H9 (cell line): ENCODE measurements at regions not wholly inside any gene's neighbourhood (a gene's known extent, or its start where the extent isn't known, plus 50 kb on each side); places are given as distances from the start of the nearest gene placed in this dataset.

Experiments
- DNase-seq: peaks from one replicate; pipeline ENCODE4 v3.0.0-alpha.2; 2017
- H2AFZ ChIP-seq: one replicate; pipeline ENCODE4 v1.6.1; 2013; ENCODE audit warnings: mild to moderate bottlenecking, low read length, control low read depth, moderate library complexity
- H2AK5ac ChIP-seq: 2 replicates; pipeline ENCODE4 v1.6.1; 2013; ENCODE audit warnings: low read length, control low read depth, mixed read lengths; ENCODE audit not compliant: insufficient read length
- H2BK120ac ChIP-seq: one replicate; pipeline ENCODE4 v1.6.1; 2013; ENCODE audit warnings: low read depth, mild to moderate bottlenecking, low read length, control low read depth, inconsistent platforms; ENCODE audit not compliant: poor library complexity, severe bottlenecking
- H2BK12ac ChIP-seq: 2 replicates; pipeline ENCODE4 v1.6.1; 2013; ENCODE audit warnings: low read length, control low read depth, mixed read lengths, low read depth; ENCODE audit not compliant: insufficient read length
- H2BK15ac ChIP-seq: 2 replicates; pipeline ENCODE4 v1.6.1; 2013; ENCODE audit warnings: low read depth, low read length, control low read depth
- H2BK20ac ChIP-seq: one replicate; pipeline ENCODE4 v1.6.1; 2013; ENCODE audit warnings: low read depth, mild to moderate bottlenecking, low read length, control low read depth, inconsistent platforms; ENCODE audit not compliant: poor library complexity, severe bottlenecking
- H2BK5ac ChIP-seq: 2 replicates; pipeline ENCODE4 v1.6.1; 2013; ENCODE audit warnings: low read length, control low read depth, mixed read lengths; ENCODE audit not compliant: insufficient read length
- H3K14ac ChIP-seq: 2 replicates; pipeline ENCODE4 v1.6.1; 2013; ENCODE audit warnings: low read length, control low read depth; ENCODE audit not compliant: insufficient read depth
- H3K18ac ChIP-seq: 2 replicates; pipeline ENCODE4 v1.6.1; 2013; ENCODE audit warnings: low read depth, mild to moderate bottlenecking, mixed read lengths, low read length, control low read depth; ENCODE audit not compliant: insufficient read length
- H3K23ac ChIP-seq: 2 replicates; pipeline ENCODE4 v1.6.1; 2013; ENCODE audit warnings: low read length, control low read depth, mixed read lengths, low read depth; ENCODE audit not compliant: insufficient read length
- H3K23me2 ChIP-seq: 2 replicates; pipeline ENCODE4 v1.6.1; 2013; ENCODE audit warnings: low read depth, mild to moderate bottlenecking, mixed read lengths, low read length, control low read depth; ENCODE audit not compliant: insufficient read length, poor library complexity, severe bottlenecking
- H3K27ac ChIP-seq: 2 replicates; pipeline ENCODE4 v1.5.1; 2013; ENCODE audit warnings: low read length, control low read depth, mixed read lengths, low read depth; ENCODE audit not compliant: insufficient read length
- H3K27me3 ChIP-seq: 2 replicates; pipeline ENCODE4 v1.6.1; 2013; ENCODE audit warnings: low read length, control low read depth, inconsistent platforms; ENCODE audit not compliant: insufficient read depth
- H3K4ac ChIP-seq: 2 replicates; pipeline ENCODE4 v1.6.1; 2013; ENCODE audit warnings: low read depth, mild to moderate bottlenecking, control low read depth, inconsistent platforms, low read length, moderate library complexity
- H3K4me1 ChIP-seq: 2 replicates; pipeline ENCODE4 v1.6.1; 2013; ENCODE audit warnings: low read length, control low read depth, inconsistent platforms; ENCODE audit not compliant: insufficient read depth
- H3K4me2 ChIP-seq: 2 replicates; pipeline ENCODE4 v1.6.1; 2013; ENCODE audit warnings: low read length, control low read depth, mixed read lengths; ENCODE audit not compliant: insufficient read length, insufficient read depth
- H3K56ac ChIP-seq: 2 replicates; pipeline ENCODE4 v1.6.1; 2013; ENCODE audit warnings: low read depth, mild to moderate bottlenecking, mixed read lengths, low read length, control low read depth; ENCODE audit not compliant: insufficient read length
- H3K79me1 ChIP-seq: 2 replicates; pipeline ENCODE4 v1.6.1; 2013; ENCODE audit warnings: low read depth, mild to moderate bottlenecking, moderate library complexity, low read length, control low read depth, inconsistent platforms; ENCODE audit not compliant: insufficient read depth, poor library complexity, severe bottlenecking
- H3K79me2 ChIP-seq: 2 replicates; pipeline ENCODE4 v1.6.1; 2013; ENCODE audit warnings: low read length, control low read depth, inconsistent platforms; ENCODE audit not compliant: insufficient read depth
- H3K9ac ChIP-seq: 2 replicates; pipeline ENCODE4 v1.6.1; 2013; ENCODE audit warnings: low read length, control low read depth, mixed read lengths; ENCODE audit not compliant: insufficient read length; ENCODE audit errors: extremely low read depth
- H3K9me3 ChIP-seq: one replicate; pipeline ENCODE4 v1.6.1; 2013; ENCODE audit warnings: low read depth, low read length, inconsistent platforms; ENCODE audit not compliant: control insufficient read depth
- H3T11ph ChIP-seq: one replicate; pipeline ENCODE4 v1.6.1; 2013; ENCODE audit warnings: mild to moderate bottlenecking, low read length, control low read depth, inconsistent platforms
- H4K20me1 ChIP-seq: one replicate; pipeline ENCODE4 v1.6.1; 2013; ENCODE audit not compliant: control insufficient read depth, insufficient read length, insufficient read depth
- H4K5ac ChIP-seq: 2 replicates; pipeline ENCODE4 v1.6.1; 2013; ENCODE audit warnings: low read depth, mild to moderate bottlenecking, mixed read lengths, low read length, control low read depth; ENCODE audit not compliant: insufficient read length
- H4K8ac ChIP-seq: replicated peaks from 2 replicates; pipeline ENCODE4 v1.6.1; 2013; ENCODE audit warnings: low read length, control low read depth, mixed read lengths, low read depth; ENCODE audit not compliant: insufficient read length
- H4K91ac ChIP-seq: 2 replicates; pipeline ENCODE4 v1.6.1; 2013; ENCODE audit warnings: low read depth, mild to moderate bottlenecking, moderate library complexity, mixed read lengths, low read length, control low read depth; ENCODE audit not compliant: insufficient read length
- H3K27ac Mint-ChIP-seq, 3 experiments: 2 replicates in 2 of 3; 3 replicates in 1 of 3; pipeline ENCODE4 v1.8.0; 2020 to 2021; ENCODE audit warnings: mixed read lengths in 3 of 3, mild to moderate bottlenecking in 1 of 3, moderate library complexity in 1 of 3
- H3K27me3 Mint-ChIP-seq: 2 replicates; pipeline ENCODE4 v1.8.0; 2021; ENCODE audit warnings: low read depth, mild to moderate bottlenecking, moderate library complexity, mixed read lengths
- H3K36me3 Mint-ChIP-seq, 3 experiments: 2 replicates in 2 of 3; 3 replicates in 1 of 3; pipeline ENCODE4 v1.8.0; 2020 to 2021; ENCODE audit warnings: low read depth in 3 of 3, mixed read lengths in 3 of 3; ENCODE audit not compliant: insufficient read depth in 1 of 3
- H3K4me1 Mint-ChIP-seq, 2 experiments: 2 replicates each; pipeline ENCODE4 v1.8.0; 2020; ENCODE audit warnings: mixed read lengths in 2 of 2
- H3K4me3 Mint-ChIP-seq, 2 experiments: 2 replicates in 1 of 2; 3 replicates in 1 of 2; pipeline ENCODE4 v1.8.0; 2020 to 2021; ENCODE audit warnings: mild to moderate bottlenecking in 2 of 2, mixed read lengths in 2 of 2, moderate library complexity in 1 of 2
- H3K9me3 Mint-ChIP-seq, 2 experiments: 2 replicates in 1 of 2; 3 replicates in 1 of 2; pipeline ENCODE4 v1.8.0; 2020; ENCODE audit warnings: mild to moderate bottlenecking in 2 of 2, mixed read lengths in 2 of 2, moderate library complexity in 1 of 2
- WGBS: extraction: QIAGEN DNeasy Blood & Tissue Kit; methylation state at CpG from one replicate; pipeline ENCODE4 v1.1.7; 2013; ENCODE audit warnings: missing lambda C conversion rate, low lambda C conversion rate, mixed read lengths; ENCODE audit not compliant: insufficient read length; ENCODE audit errors: extremely low coverage; 5-methylcytosine and 5-hydroxymethylcytosine counted together
- TF ChIP-seq, protein P1 (sequence below): fragments of 200-600 bp; sonication (generic); conservative IDR thresholded peaks from 3 replicates; pipeline ENCODE4 v1.8.0; 2021; ENCODE audit warnings: antibody characterized with exemption, mild to moderate bottlenecking

DNA sequence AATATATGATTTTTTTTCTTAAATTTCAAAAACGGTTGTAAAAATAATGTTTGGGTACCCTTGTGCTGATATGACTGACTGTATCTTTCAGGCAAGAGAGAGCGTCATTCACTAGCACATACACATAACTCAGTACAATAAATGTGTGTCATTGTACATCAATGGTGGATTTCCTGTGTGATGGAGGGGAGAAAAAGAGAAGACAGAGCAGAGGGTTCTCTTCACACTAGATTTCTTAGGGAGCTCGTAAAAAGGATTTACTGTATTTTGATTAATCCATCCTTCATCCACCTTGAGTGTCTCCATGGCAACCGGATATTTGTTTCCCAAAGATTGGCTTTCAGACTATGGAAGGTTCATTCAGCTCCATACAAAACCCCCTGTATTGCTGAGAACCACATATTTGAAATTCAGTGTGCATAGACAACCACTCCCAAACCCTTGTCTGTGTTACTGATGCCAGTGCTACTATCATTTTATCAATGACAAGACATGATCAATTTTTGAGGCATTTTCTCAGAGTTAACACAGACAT is 150.6 kb downstream of the AKR1D1 start:
- no peak overlapping the region for H3K14ac ChIP-seq

More for the DNA sequence above, 150.6 kb downstream of the AKR1D1 start:
- Histone ChIP-seq H3K9ac (no peak overlapping the region), H4K8ac (no peak overlapping the region), H2AFZ (no peak overlapping the region), H3K79me2 (no peaks in the 10 kb centered on the region), H3K4me2 (no peak overlapping the region), H3K9me3 (peaks cover 20% of the 10 kb centered on the region), H2BK5ac (no peak overlapping the region), H3K4ac (no peak overlapping the region), H2BK15ac (no peak overlapping the region), H3K23me2 (no peaks in the 10 kb centered on the region), H2BK20ac (no peak overlapping the region), H4K5ac (no peak overlapping the region), H3K79me1 (no peaks in the 10 kb centered on the region), H3T11ph (no peak overlapping the region), H3K27ac (no peak overlapping the region), H2AK5ac (no peak overlapping the region), H4K20me1 (no peaks in the 10 kb centered on the region), H4K91ac (no peak overlapping the region), H3K56ac (no peak overlapping the region), H2BK12ac (no peak overlapping the region), H3K4me1 (no peaks in the 10 kb centered on the region), H3K27me3 (no peaks in the 10 kb centered on the region), H3K18ac (no peak overlapping the region), H2BK120ac (no peak overlapping the region), H3K23ac (no peak overlapping the region)
- Mint-ChIP-seq H3K4me1 (peaks cover 3 to 11% of the 10 kb centered on the region in 2 experiments), H3K4me3 (no peak overlapping the region), H3K27ac (no peak overlapping the region), H3K27me3 (no peaks in the 10 kb centered on the region), H3K36me3 (peaks cover 27 to 47% (median 30%) of the 10 kb centered on the region in 3 experiments), H3K9me3 (peaks cover 32 to 36% of the 10 kb centered on the region in 2 experiments)
- TF ChIP-seq, protein P1, sequence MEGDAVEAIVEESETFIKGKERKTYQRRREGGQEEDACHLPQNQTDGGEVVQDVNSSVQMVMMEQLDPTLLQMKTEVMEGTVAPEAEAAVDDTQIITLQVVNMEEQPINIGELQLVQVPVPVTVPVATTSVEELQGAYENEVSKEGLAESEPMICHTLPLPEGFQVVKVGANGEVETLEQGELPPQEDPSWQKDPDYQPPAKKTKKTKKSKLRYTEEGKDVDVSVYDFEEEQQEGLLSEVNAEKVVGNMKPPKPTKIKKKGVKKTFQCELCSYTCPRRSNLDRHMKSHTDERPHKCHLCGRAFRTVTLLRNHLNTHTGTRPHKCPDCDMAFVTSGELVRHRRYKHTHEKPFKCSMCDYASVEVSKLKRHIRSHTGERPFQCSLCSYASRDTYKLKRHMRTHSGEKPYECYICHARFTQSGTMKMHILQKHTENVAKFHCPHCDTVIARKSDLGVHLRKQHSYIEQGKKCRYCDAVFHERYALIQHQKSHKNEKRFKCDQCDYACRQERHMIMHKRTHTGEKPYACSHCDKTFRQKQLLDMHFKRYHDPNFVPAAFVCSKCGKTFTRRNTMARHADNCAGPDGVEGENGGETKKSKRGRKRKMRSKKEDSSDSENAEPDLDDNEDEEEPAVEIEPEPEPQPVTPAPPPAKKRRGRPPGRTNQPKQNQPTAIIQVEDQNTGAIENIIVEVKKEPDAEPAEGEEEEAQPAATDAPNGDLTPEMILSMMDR = no peak
- WGBS = no CpG with 5 or more reads among the region's 4 CpGs
- DNase-seq = no peak
